Vagina (tissue), 2 donors: ENCODE measurements at regions not wholly inside any gene's neighbourhood (a gene's known extent, or its start where the extent isn't known, plus 50 kb on each side); places are given as distances from the start of the nearest gene placed in this dataset.

Source experiments
- POLR2A ChIP-seq, 2 donors: fragments of 450-650 bp; IDR thresholded peaks; one replicate each; pipeline ENCODE4 v1.6.1; 2017; ENCODE audit warnings: antibody characterized with exemption in 2 of 2, mild to moderate bottlenecking in 2 of 2, moderate library complexity in 2 of 2
- POLR2AphosphoS5 ChIP-seq, 2 donors: sonication (generic); formaldehyde crosslinking; IDR thresholded peaks; one replicate each; pipeline ENCODE4 v1.9.0; 2017; ENCODE audit warnings: antibody characterized with exemption in 2 of 2, mild to moderate bottlenecking in 2 of 2, low read depth in 1 of 2; ENCODE audit not compliant: insufficient read depth in 1 of 2
- TF ChIP-seq, protein P1 (sequence below), 3 experiments: fragments of 450-650 bp in 2 of 3; fragments of 200-600 bp in 1 of 3; sonication (generic) in 1 of 3; IDR thresholded peaks; one replicate each; pipeline ENCODE4 v1.5.1; 2017 to 2019; ENCODE audit warnings: antibody characterized with exemption in 3 of 3, mild to moderate bottlenecking in 2 of 3, moderate library complexity in 2 of 3

DNA sequence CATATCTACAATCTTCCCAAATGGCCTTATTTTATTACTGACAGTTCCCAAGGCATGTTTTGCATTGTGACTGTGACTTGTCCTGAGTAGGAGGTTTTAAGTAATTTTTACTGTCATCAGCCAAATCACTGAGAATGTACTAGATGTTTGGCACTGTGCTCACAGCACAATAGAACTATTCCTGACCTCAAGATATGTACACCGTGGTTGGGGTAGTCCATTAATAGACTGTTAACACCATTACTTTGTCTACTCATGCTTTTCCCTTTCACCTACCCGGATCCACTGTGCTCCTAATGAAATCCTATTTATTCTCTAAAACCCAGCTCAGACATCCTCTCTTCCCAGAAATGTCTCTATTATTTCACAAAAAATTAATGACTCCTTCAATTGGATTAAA, 168.7 kb upstream of the TENM4 start:
- TF ChIP-seq, protein P1, sequence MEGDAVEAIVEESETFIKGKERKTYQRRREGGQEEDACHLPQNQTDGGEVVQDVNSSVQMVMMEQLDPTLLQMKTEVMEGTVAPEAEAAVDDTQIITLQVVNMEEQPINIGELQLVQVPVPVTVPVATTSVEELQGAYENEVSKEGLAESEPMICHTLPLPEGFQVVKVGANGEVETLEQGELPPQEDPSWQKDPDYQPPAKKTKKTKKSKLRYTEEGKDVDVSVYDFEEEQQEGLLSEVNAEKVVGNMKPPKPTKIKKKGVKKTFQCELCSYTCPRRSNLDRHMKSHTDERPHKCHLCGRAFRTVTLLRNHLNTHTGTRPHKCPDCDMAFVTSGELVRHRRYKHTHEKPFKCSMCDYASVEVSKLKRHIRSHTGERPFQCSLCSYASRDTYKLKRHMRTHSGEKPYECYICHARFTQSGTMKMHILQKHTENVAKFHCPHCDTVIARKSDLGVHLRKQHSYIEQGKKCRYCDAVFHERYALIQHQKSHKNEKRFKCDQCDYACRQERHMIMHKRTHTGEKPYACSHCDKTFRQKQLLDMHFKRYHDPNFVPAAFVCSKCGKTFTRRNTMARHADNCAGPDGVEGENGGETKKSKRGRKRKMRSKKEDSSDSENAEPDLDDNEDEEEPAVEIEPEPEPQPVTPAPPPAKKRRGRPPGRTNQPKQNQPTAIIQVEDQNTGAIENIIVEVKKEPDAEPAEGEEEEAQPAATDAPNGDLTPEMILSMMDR (IDR thresholded peaks at IDR 0.05): no peak
- no peak for TF ChIP-seq POLR2AphosphoS5 (IDR thresholded peaks at IDR 0.05; ENCODE audit: insufficient read depth in 1 of 2, low read depth in 1 of 2)
- TF ChIP-seq POLR2A (IDR thresholded peaks at IDR 0.05): no peak
